Activated T-cell treated with anti-CD3 and anti-CD28 coated beads, Interleukin-2, amount 50 U/mL, for 4 hours (primary cell): ENCODE measurements at regions not wholly inside any gene's neighbourhood (a gene's known extent, or its start where the extent isn't known, plus 50 kb on each side); places are given as distances from the start of the nearest gene placed in this dataset.

Source experiments
- ATAC-seq, 2 donors: fragments of 200-7000 bp; cut with Tn5 transposase; one replicate each; pipeline ENCODE4 v1.10.0; 2021
- DNase-seq: peaks from one replicate; pipeline ENCODE4 v3.0.0-alpha.2; 2020
- H3K27me3 Mint-ChIP-seq: one replicate; pipeline ENCODE4 v1.8.0; 2021; ENCODE audit warnings: low read depth, mixed read lengths
- H3K36me3 Mint-ChIP-seq: one replicate; pipeline ENCODE4 v1.8.0; 2022; ENCODE audit warnings: mixed read lengths; ENCODE audit not compliant: insufficient read depth
- H3K4me1 Mint-ChIP-seq: one replicate; pipeline ENCODE4 v1.8.0; 2021; ENCODE audit warnings: low read depth, mixed read lengths
- H3K4me3 Mint-ChIP-seq: one replicate; pipeline ENCODE4 v1.8.0; 2021; ENCODE audit warnings: mild to moderate bottlenecking, moderate library complexity, mixed read lengths
- H3K9me3 Mint-ChIP-seq: one replicate; pipeline ENCODE4 v1.8.0; 2021; ENCODE audit warnings: mixed read lengths

- Mint-ChIP-seq H3K4me3 (no peak overlapping the region), H3K36me3 (no peaks in the 10 kb centered on the region), H3K9me3 (no peaks in the 10 kb centered on the region), H3K27me3 (peaks cover 18% of the 10 kb centered on the region), H3K4me1 (no peaks in the 10 kb centered on the region)
- no peak for ATAC-seq
- DNase-seq = no peak
Observed at GRCh38 chr2:100766256-100766655, 53.7 kb upstream of the NPAS2 start.

GRCh38 chr2:100766806-100767205 lies 53.1 kb upstream of the NPAS2 start:
- Mint-ChIP-seq H3K4me1 (no peaks in the 10 kb centered on the region), H3K9me3 (no peaks in the 10 kb centered on the region)
- DNase-seq = no peak

GRCh38 chr2:100767224-100767653 lies 52.7 kb upstream of the NPAS2 start:
- no peaks in the 10 kb centered on the region for H3K4me1 Mint-ChIP-seq

More at GRCh38 chr2:100766806-100767205, 53.1 kb upstream of the NPAS2 start:
- Mint-ChIP-seq H3K4me3 (no peak overlapping the region), H3K27me3 (peaks cover 18% of the 10 kb centered on the region), H3K36me3 (no peaks in the 10 kb centered on the region)
- ATAC-seq = no peak

GRCh38 chr2:100767810-100768806 lies 51.8 kb upstream of the NPAS2 start:
- H3K36me3 Mint-ChIP-seq = no peaks in the 10 kb centered on the region
- H3K4me3 Mint-ChIP-seq = no peak overlapping the region
- no peaks in the 10 kb centered on the region for H3K4me1 Mint-ChIP-seq

More at GRCh38 chr2:100767224-100767653, 52.7 kb upstream of the NPAS2 start:
- H3K27me3 Mint-ChIP-seq = peaks cover 14% of the 10 kb centered on the region
- no peaks in the 10 kb centered on the region for H3K36me3 Mint-ChIP-seq
- DNase-seq = no peak
- H3K9me3 Mint-ChIP-seq = no peaks in the 10 kb centered on the region
- H3K4me3 Mint-ChIP-seq = no peak overlapping the region
- no peak for ATAC-seq

More at GRCh38 chr2:100767810-100768806, 51.8 kb upstream of the NPAS2 start:
- Mint-ChIP-seq H3K27me3 (peaks cover 10% of the 10 kb centered on the region), H3K9me3 (no peaks in the 10 kb centered on the region)
- ATAC-seq (no peak), DNase-seq (no peak)
